GM23248 (cell line): ENCODE measurements at regions not wholly inside any gene's neighbourhood (a gene's known extent, or its start where the extent isn't known, plus 50 kb on each side); places are given as distances from the start of the nearest gene placed in this dataset.

Experiments
- EZH2 ChIP-seq: fragments of 200-600 bp; sonication (generic); IDR thresholded peaks from 2 replicates; pipeline ENCODE4 v1.6.1; 2018; ENCODE audit warnings: antibody characterized with exemption, mild to moderate bottlenecking; ENCODE audit not compliant: insufficient read depth, poor library complexity, severe bottlenecking
- EZH2phosphoT487 ChIP-seq: fragments of 200-600 bp; sonication (generic); IDR thresholded peaks from 2 replicates; pipeline ENCODE4 v1.6.1; 2018; ENCODE audit warnings: antibody characterized with exemption, moderate library complexity, mild to moderate bottlenecking, low read depth; ENCODE audit not compliant: insufficient read depth

DNA sequence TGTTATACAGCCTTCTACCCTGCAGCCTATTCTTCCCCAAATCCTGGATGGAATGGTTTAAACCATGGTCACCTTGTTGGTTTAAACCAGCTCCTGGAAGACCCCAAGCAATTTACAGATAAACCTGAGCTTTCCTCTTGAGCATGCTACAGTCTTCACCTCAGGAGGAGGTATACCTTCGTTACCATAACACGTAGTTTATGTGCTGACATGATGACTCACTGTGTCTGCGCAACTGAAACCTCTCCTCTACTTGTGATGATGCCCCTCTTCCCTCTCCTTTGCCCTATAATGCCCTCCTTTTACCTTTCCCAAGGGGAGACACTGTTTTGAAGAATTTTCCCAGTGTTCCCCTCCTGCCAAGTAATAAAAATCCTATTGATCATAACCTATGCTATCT, 457.3 kb upstream of the RGS18 start:
- TF ChIP-seq EZH2 = no peak
- TF ChIP-seq EZH2phosphoT487 = no peak
